ENCODE measurements at regions not wholly inside any gene's neighbourhood (a gene's known extent, or its start where the extent isn't known, plus 50 kb on each side); places are given as distances from the start of the nearest gene placed in this dataset.

GRCh38 chr6:68443704-68444103 is 191.4 kb upstream of the ADGRB3 start:
- H3K4me3 ChIP-seq (ENCODE audit: low read depth, low read length) = no peak overlapping the region
- in situ Hi-C loops (cut with HindIII; ENCODE audit: low sequenced_read_pairs) = no loop called here
- TF ChIP-seq CTCF (IDR thresholded peaks at IDR 0.05; ENCODE audit: low read depth, low read length) = peak; percentile 15
- no peak for DNase-seq (ENCODE audit: low read depth, low spot score)

DNA sequence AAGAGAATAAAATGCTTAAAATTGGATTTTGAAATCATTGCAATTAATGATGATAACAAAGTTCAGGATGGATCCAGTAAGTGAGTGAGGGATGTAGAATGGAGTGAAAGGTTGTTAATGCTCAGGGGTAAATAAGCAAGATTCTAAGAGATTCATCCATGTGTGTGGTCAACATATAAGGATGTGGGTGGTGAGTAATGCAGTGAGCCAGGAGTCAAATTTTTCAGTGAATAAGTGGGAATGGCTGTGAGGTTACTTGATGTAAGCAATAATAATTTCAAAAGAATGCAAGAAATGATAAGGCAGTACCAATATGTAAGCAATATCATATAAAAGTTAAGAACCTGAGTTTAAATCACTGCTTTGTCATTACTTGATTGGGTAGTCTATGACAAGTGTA is 207.5 kb upstream of the ADGRB3 start:
- peak; percentile 71 for DNase-seq (ENCODE audit: low read depth, low spot score)
- TF ChIP-seq CTCF (IDR thresholded peaks at IDR 0.05; ENCODE audit: low read depth, low read length) = no peak
- in situ Hi-C loops (cut with HindIII; ENCODE audit: low sequenced_read_pairs) = no loop called here
- no peak overlapping the region for H3K4me3 ChIP-seq (ENCODE audit: low read depth, low read length)

- no peak overlapping the region for H3K4me3 ChIP-seq (ENCODE audit: low read depth, low read length)
- DNase-seq (ENCODE audit: low read depth, low spot score) = no peak
- in situ Hi-C loops (cut with HindIII; ENCODE audit: low sequenced_read_pairs) = no loop called here
- no peak for TF ChIP-seq CTCF (IDR thresholded peaks at IDR 0.05; ENCODE audit: low read depth, low read length)
Observed at GRCh38 chr6:68410021-68410420, 225.1 kb upstream of the ADGRB3 start.

GRCh38 chr6:68400396-68400795 is 234.7 kb upstream of the ADGRB3 start:
- no peak for DNase-seq (ENCODE audit: low read depth, low spot score)
- no peak overlapping the region for H3K4me3 ChIP-seq (ENCODE audit: low read depth, low read length)
- no peak for TF ChIP-seq CTCF (IDR thresholded peaks at IDR 0.05; ENCODE audit: low read depth, low read length)
- in situ Hi-C loops (cut with HindIII; ENCODE audit: low sequenced_read_pairs) = no loop called here

DNA sequence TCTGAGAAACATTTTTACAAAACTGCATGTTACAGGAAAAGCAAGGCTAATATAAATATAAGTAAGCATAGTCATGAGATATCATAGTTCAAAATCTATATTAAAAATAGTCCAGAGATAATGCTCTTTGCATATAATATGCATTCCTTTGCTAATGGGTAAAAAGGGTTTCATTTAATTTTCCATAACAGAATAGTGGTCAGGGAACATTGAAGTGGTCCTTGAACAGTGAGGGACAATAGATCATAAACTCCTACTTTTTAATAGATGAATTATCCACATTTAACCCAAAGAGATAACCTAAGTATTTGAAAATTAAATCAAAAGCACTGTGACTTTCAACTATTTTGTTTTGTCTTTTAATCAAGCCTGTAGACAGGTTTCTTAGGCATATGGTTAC is 243.1 kb upstream of the ADGRB3 start:
- in situ Hi-C loops (cut with HindIII; ENCODE audit: low sequenced_read_pairs) = no loop called here

GRCh38 chr6:68372991-68373390 is 262.1 kb upstream of the ADGRB3 start:
- no peak for TF ChIP-seq CTCF (IDR thresholded peaks at IDR 0.05; ENCODE audit: low read depth, low read length)
- in situ Hi-C loops (cut with HindIII; ENCODE audit: low sequenced_read_pairs) = no loop called here
- no peak for DNase-seq (ENCODE audit: low read depth, low spot score)
- no peak overlapping the region for H3K4me3 ChIP-seq (ENCODE audit: low read depth, low read length)

More for the DNA sequence above, 243.1 kb upstream of the ADGRB3 start:
- no peak for DNase-seq (ENCODE audit: low read depth, low spot score)
- no peak for TF ChIP-seq CTCF (IDR thresholded peaks at IDR 0.05; ENCODE audit: low read depth, low read length)
- H3K4me3 ChIP-seq (ENCODE audit: low read depth, low read length) = no peak overlapping the region

DNA sequence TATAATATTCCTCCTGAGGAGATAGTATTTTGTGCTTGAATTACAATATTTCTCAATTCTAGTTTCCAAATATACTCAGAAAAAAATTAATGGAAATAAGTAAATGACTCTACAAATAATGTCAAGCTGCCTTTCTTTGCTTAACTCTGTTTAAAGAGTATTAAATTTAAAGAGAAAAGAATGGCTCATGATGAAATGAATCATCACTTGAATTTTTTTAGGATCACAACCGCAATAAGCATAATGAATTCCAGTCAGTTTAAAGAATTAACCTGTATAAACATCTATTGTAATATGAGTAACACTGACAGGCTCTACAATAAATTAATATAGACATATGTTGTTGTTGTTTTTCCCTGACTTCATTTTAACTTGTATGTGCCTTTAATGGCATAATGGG is 266.2 kb upstream of the ADGRB3 start:
- no peak overlapping the region for H3K4me3 ChIP-seq (ENCODE audit: low read depth, low read length)
- in situ Hi-C loops (cut with HindIII; ENCODE audit: low sequenced_read_pairs) = no loop called here
- no peak for TF ChIP-seq CTCF (IDR thresholded peaks at IDR 0.05; ENCODE audit: low read depth, low read length)
- no peak for DNase-seq (ENCODE audit: low read depth, low spot score)

Data from astrocyte of the spinal cord (primary cell).